Right atrium auricular region (tissue), 2 donors: ENCODE measurements at regions not wholly inside any gene's neighbourhood (a gene's known extent, or its start where the extent isn't known, plus 50 kb on each side); places are given as distances from the start of the nearest gene placed in this dataset.

ENCODE experiments used
- DNase-seq: peaks from one replicate; pipeline ENCODE4 v3.0.0-alpha.2; 2019; ENCODE audit warnings: low spot score
- H3K27ac ChIP-seq, 2 donors: fragments of 200-600 bp; sonication (generic); 1 replicate in 1 of 2; 2 replicates in 1 of 2; pipeline ENCODE4 v1.5.1; 2016 to 2019
- H3K27me3 ChIP-seq, 2 donors: fragments of 200-600 bp; sonication (generic); one replicate each; pipeline versions ENCODE4 v1.5.1 to v1.6.0; 2017 to 2019
- H3K36me3 ChIP-seq: fragments of 200-600 bp; sonication (generic); one replicate; pipeline ENCODE4 v1.5.1; 2016
- H3K4me1 ChIP-seq, 2 donors: fragments of 200-600 bp; sonication (generic); one replicate each; pipeline versions ENCODE4 v1.5.1 to v1.6.0; 2017 to 2019
- H3K4me3 ChIP-seq, 2 donors: fragments of 200-600 bp; sonication (generic); 1 replicate in 1 of 2; 2 replicates in 1 of 2; pipeline ENCODE4 v1.5.1; 2017 to 2019; ENCODE audit warnings: mild to moderate bottlenecking in 1 of 2, moderate library complexity in 1 of 2
- H3K9me3 ChIP-seq, 2 donors: fragments of 200-600 bp; sonication (generic); one replicate each; pipeline ENCODE4 v1.5.1; 2019
- CTCF ChIP-seq, 2 donors: fragments of 200-600 bp; sonication (generic); IDR thresholded peaks; one replicate each; pipeline ENCODE4 v1.5.1; 2019; ENCODE audit warnings: antibody characterized with exemption in 2 of 2

DNA sequence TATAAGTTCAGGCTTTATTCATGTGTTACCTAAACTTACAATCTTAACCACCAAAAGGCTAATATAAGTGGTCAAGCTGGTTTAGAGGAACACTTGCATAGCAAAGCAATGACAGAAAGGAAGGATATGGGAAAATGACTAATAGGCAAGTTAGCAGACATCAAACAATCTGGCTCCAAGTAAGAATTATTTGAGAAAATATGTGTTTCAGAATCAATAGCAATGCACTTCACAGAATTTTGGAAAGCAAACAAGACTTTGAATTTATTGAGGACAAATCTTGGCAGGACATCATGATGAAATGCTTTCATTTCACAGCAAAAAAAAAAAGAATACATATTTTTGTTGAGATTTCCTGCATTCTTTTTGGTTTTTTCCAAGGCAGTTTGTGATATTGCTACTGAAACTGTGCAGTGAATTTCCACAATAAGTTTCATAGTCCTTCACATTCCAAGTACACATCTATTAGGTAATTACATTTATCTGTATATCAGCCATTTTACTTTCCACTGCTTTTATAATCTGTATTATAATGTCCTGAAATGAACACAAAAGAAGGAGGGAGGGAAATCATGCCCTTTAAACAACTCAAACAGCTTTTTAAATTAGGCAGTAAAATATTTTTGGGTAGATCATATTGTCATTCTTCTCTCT lies 417.9 kb downstream of the NR2F1-AS1 start:
- H3K27ac ChIP-seq = no peak overlapping the region
- no peaks in the 10 kb centered on the region for H3K9me3 ChIP-seq
- TF ChIP-seq CTCF (IDR thresholded peaks at IDR 0.05) = no peak
- no peak for DNase-seq
- H3K27me3 ChIP-seq = no peaks in the 10 kb centered on the region
- H3K4me3 ChIP-seq = no peak overlapping the region
- peaks cover 0 to 9% of the 10 kb centered on the region in 2 donors for H3K4me1 ChIP-seq
- no peaks in the 10 kb centered on the region for H3K36me3 ChIP-seq

DNA sequence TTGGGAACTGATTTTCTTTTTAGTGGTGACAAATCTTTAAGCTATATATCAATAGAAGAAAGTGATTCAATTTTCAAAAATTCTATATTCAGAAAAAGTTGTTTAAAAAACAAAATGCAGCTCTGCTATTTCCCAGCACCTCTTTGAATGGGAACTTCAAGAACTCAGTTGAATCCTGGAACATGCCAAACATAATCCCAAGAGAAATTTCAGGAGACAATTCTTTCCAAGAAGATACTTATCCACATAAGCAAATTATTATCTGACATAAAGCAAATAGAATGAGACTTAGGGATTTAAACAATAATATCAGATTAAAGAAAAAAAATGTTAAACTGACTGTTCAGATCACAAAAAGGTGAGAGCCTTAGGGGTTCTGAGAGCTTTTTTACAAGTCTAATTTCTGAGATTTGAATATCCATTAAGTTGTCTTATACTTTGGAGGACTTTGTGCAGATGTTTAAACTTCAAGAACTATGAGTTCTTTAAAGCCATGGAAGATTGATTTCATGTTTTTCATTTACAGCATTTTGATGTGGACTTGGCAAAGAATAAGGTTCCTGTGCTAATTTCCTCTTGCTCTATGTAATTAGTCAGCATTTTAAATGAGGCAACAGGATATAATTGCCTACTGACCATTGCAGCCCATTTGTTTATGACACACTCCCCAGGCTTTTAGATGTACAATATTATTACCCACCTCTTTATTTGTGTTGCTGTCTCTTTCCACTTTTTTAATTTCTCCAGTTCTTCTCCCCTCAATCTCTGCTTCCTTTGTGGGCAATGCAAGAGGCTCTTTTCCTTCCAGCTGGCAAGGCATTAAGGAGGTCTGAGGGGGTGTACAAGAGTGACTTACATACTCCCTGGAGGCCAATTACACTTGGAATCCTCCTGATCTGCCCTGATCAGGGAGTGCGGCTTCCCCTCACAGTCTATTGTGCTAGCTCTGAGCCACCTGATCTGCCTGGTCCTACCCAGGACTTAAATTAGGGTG lies 419.1 kb downstream of the NR2F1-AS1 start:
- no peak for DNase-seq
- H3K4me3 ChIP-seq = no peak overlapping the region
- no peaks in the 10 kb centered on the region for H3K36me3 ChIP-seq
- H3K4me1 ChIP-seq = peaks cover 0 to 9% of the 10 kb centered on the region in 2 donors
- H3K27ac ChIP-seq = no peak overlapping the region
- H3K9me3 ChIP-seq = no peaks in the 10 kb centered on the region
- H3K27me3 ChIP-seq = no peaks in the 10 kb centered on the region
- no peak for TF ChIP-seq CTCF (IDR thresholded peaks at IDR 0.05)

DNA sequence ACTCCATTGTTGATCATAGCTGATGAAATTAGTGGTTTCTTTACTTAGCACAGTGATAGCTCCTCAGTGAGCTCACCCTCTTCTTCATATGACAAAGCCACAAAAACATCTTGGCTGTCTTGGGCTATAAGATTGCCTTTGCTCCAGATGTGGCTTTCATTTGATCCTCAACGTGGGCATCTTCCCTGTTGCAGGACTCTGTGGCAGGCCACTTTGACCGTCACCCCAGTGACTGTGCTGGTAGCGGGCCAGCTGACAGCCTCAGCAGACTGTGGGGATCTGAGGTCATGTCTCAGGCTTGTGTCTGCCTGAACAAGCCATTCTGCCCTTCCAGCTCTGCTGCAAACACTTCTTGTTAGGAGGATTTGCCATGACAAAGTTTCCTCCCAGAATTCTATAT lies 422.2 kb downstream of the NR2F1-AS1 start:
- no peak for DNase-seq
- Histone ChIP-seq H3K9me3 (no peaks in the 10 kb centered on the region), H3K4me1 (peaks cover 0 to 9% of the 10 kb centered on the region in 2 donors), H3K36me3 (no peaks in the 10 kb centered on the region), H3K4me3 (no peak overlapping the region), H3K27ac (no peak overlapping the region), H3K27me3 (no peaks in the 10 kb centered on the region)
- no peak for TF ChIP-seq CTCF (IDR thresholded peaks at IDR 0.05)

DNA sequence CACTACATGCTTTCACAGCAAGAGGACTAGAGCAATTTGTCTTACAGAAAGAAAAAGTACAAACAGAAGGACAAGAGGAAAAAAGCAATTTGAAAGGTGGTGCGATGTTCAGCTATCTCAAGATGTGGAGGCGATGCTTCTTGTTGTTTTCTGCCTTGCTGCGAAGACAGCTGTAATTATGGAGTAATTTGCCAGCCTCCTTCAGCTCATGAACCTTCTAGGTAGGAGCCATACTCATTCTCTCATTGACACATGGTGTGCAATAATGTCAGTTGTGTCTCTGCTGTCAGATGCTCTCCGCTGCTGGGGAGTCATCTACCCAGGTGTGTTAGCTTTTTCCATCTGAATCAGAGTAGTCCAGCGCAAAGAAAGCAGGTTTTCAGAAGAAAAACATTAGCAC lies 424.5 kb downstream of the NR2F1-AS1 start:
- Histone ChIP-seq H3K4me3 (no peak overlapping the region), H3K4me1 (no peaks in the 10 kb centered on the region), H3K9me3 (no peaks in the 10 kb centered on the region), H3K27ac (no peak overlapping the region), H3K27me3 (no peaks in the 10 kb centered on the region), H3K36me3 (no peaks in the 10 kb centered on the region)
- no peak for DNase-seq
- no peak for TF ChIP-seq CTCF (IDR thresholded peaks at IDR 0.05)

DNA sequence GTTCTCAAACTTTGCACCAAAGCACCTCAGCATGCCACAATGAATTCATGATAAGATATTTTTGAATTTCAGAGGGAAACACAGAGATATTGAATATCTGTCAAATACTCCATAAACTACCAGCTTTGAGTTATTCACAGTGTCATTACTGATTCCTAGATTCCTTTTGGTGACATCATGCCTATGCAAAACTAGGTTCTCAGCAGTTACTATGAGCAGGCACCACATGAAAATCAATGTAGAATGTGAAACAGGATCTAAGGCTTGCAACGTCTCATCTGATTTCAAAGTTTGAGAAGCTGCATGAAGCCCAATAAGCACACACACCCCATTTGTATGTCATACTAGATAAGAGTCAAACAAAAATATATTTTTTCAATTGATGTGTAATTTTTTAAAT lies 426.5 kb downstream of the NR2F1-AS1 start:
- no peaks in the 10 kb centered on the region for H3K36me3 ChIP-seq
- TF ChIP-seq CTCF (IDR thresholded peaks at IDR 0.05) = no peak
- H3K27me3 ChIP-seq = no peaks in the 10 kb centered on the region
- H3K4me3 ChIP-seq = no peak overlapping the region
- no peaks in the 10 kb centered on the region for H3K4me1 ChIP-seq
- no peaks in the 10 kb centered on the region for H3K9me3 ChIP-seq
- DNase-seq = no peak
- no peak overlapping the region for H3K27ac ChIP-seq
